GM18858 (cell line): ENCODE measurements at regions not wholly inside any gene's neighbourhood (a gene's known extent, or its start where the extent isn't known, plus 50 kb on each side); places are given as distances from the start of the nearest gene placed in this dataset.

Source experiments
- ATAC-seq: cut with Tn5 transposase; IDR thresholded peaks from one replicate; pipeline ENCODE4 v1.9.1; 2021; ENCODE audit not compliant: unreplicated experiment

GRCh38 chrX:45788315-45788714, 587.6 kb upstream of the DIPK2B start:
- no peak for ATAC-seq

DNA sequence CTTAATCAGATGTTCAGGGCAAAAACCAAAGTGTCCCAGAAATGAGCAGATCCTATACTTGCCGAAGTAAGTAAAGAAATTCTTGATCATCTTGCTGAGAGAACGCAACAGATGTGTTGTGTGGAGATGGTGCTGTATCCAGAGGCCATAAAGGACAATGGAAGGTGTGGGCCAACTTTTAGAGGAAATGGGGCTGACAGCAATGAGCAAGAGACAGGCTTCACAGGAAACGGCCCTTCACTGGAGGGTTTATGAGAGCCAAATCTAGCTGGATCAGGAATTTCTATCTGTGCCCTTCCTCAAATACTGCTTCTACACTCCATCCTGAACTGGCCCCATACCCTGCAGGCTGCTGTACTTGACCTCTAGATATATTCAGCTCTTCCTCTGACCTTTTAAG, 583.9 kb upstream of the DIPK2B start:
- ATAC-seq = no peak

- no peak for ATAC-seq
Measured at GRCh38 chrX:45783002-45783401, 582.3 kb upstream of the DIPK2B start.

DNA sequence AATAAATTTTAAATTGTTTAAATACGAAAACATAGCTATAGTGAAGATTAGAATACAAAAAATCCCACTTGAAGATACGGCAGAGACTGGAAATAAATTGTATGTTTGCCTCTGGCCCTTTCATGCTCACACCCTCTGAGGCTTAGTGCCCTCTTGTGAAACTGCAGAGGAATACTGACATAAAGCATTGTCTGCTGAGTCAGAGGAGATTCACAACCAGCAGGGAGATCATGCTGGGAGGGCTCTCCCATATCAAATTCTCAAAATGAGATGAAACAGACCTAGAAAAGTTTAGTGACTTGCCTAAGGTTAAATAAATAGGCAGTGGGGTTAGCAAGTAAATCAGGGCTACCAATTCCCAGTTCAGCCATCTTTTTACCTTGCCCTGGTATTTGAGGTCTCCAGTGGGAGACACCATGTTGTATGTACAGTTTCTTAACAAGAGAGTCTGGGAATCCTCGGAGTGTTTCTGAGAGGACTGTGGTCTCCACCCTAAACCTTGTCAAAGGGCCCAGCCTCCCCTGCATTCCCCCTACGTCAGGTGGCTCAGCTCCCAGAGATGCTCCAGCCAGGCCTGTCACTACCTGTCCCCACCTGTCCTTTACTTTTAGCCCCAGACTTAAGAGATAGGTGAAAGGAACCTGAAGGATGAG, 581.4 kb upstream of the DIPK2B start:
- ATAC-seq = no peak

- no peak for ATAC-seq
Measured at GRCh38 chrX:45778616-45779015, 577.9 kb upstream of the DIPK2B start.

DNA sequence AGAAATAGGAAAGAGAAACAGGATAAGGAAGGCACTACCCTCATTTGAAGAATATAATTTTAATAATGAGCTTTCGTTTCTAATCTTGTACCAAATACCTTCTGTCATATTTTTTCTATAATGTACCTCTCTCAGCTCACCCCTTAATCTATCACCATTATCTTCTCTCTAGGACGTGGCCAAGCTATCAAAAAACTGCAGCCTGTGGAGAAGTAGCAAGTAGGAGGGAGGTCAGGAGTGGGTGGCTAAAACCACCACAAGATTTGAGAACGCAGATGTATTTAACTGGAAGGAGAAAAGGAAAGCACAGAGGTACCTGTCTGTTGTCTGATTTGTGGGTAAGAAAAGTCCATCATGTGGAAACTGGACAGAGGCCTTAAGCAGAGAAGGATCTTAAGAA, 576.7 kb upstream of the DIPK2B start:
- ATAC-seq = no peak

GRCh38 chrX:45775468-45775867, 574.8 kb upstream of the DIPK2B start:
- ATAC-seq = no peak

DNA sequence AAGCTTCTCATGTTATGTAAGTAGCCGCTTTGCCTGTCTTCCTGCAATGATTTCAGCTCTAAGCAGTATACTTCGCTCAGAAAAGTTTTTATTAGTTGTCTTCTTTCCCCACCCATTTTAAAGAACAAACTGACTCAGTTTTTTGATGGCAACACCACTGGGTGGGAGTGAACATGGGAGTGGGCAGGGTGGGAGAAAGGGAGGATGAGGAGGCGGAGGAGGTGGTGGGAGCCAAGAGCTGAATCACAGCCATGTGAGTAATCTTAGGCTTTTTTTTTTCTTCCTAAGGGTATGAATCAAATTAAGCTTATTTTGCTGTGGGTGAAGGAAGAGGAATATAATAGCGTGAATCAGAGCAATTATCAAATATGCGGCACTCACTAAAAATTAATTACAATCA, 574.3 kb upstream of the DIPK2B start:
- no peak for ATAC-seq

GRCh38 chrX:45773572-45773971, 572.9 kb upstream of the DIPK2B start:
- ATAC-seq = no peak

GRCh38 chrX:45771560-45772340, 571.1 kb upstream of the DIPK2B start:
- ATAC-seq = peak; percentile 51

DNA sequence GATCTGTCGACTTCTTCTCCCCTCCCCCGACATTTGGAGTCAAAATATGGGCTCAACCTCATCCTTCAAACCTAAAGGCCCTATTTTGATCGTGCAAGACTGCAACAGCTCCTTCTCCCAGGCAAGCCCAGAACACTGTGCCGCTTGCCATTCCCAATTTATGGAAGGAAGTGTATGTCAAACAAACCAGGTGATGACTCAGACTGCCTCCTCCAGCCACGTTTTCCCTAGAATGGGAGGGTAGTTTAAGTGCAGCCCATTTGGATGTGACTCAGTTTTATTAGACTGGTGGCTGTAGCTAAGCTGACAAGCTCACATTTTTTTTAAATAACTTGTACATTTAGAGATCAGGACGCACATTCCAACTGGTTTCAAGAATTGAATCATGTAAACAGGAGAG, 570.4 kb upstream of the DIPK2B start:
- ATAC-seq = no peak

GRCh38 chrX:45769761-45770582, 569.3 kb upstream of the DIPK2B start:
- ATAC-seq = peak; percentile 56

- ATAC-seq = no peak
Measured at GRCh38 chrX:45768666-45769236, 568.1 kb upstream of the DIPK2B start.

GRCh38 chrX:45766981-45767501, 566.4 kb upstream of the DIPK2B start:
- peak; percentile 28 for ATAC-seq

DNA sequence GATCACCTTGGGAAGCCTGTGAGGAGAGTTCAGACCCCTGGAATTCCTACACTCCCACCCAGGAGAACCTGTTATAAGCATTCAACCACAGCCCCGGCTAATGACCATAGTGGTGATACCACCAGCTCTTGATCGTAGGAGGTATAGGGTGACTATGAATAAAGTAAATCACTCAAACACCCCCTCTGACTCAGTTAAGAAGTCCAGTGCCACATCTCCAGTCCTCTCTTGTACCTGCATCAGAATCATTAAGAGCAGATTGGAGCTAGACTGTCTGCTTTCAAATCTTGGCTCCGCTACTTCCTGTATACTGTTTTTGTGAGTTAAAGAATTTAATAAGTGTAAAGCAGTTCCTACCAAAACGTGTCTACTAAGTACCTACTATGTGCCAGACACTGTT, 565.1 kb upstream of the DIPK2B start:
- ATAC-seq = no peak

- ATAC-seq = no peak
Measured at GRCh38 chrX:45765281-45765680, 564.6 kb upstream of the DIPK2B start.

GRCh38 chrX:45762699-45763647, 562.3 kb upstream of the DIPK2B start:
- peak; percentile 25 for ATAC-seq

DNA sequence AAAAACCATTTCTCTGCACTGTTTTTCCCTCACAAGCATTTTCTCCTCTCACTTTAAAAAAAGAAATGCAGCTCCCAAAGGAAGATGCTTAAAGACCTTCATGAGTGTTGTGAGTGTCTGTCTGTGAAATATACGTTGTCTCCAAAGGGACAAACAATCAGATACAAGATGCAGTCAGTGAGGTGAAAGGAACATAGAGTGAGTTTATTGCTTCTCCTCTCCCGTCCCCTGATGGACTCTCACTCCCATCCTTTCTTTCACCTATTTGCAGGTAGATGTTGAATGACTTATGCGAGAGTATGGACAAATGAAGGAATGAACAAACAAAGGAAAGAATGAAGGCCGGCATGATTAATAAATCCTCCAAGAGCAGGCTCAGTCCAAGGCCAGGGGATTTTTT, 561.2 kb upstream of the DIPK2B start:
- no peak for ATAC-seq

DNA sequence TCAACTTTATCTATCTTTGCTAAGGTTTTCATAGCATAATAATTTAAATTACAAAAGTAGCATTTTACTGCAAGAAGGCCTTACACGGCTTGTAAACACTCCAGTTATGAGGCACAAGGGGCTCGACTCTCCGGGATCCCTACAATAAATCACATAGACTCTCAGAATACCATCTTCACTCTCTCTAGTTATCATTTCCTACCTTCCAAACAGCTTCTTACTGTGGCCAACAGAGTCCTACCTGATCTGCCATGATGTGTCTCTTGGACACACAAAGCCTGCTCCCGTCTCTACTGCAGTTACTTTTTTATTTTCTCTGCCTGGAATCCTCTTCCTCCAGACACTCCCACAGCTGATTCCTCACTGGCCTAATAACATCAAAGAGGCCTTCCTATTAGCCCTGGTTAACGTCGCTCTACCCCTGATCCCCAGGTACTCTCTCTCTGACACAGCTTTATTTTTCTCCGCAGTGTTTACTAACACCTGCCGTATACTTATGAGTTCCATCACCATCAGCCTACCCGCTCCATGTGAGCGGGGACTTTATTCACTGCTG, 559.6 kb upstream of the DIPK2B start:
- ATAC-seq = no peak
